ENCODE measurements at regions not wholly inside any gene's neighbourhood (a gene's known extent, or its start where the extent isn't known, plus 50 kb on each side); places are given as distances from the start of the nearest gene placed in this dataset.

GRCh38 chr11:16607675-16608644, 130.5 kb upstream of the C11orf58 start:
- Histone ChIP-seq H3K4me1 (no peaks in the 10 kb centered on the region), H3K9me3 (no peaks in the 10 kb centered on the region), H3K4me3 (ENCODE audit: low read depth, low read length) (peak overlapping the region; percentile 54), H3K27me3 (peaks cover 79% of the 10 kb centered on the region), H3K36me3 (no peaks in the 10 kb centered on the region)
- DNase-seq: no peak
- TF ChIP-seq CTCF (IDR thresholded peaks at IDR 0.05; ENCODE audit: low read depth, low read length): no peak

- Histone ChIP-seq H3K36me3 (no peaks in the 10 kb centered on the region), H3K4me1 (no peaks in the 10 kb centered on the region), H3K27me3 (peaks cover 72% of the 10 kb centered on the region), H3K4me3 (ENCODE audit: low read depth, low read length) (peak overlapping the region; percentile 54), H3K9me3 (no peaks in the 10 kb centered on the region)
- TF ChIP-seq CTCF (IDR thresholded peaks at IDR 0.05; ENCODE audit: low read depth, low read length): no peak
- no peak for DNase-seq
Measured at GRCh38 chr11:16606784-16607674, 131.4 kb upstream of the C11orf58 start.

- H3K27me3 ChIP-seq: peaks cover 63% of the 10 kb centered on the region
- no peaks in the 10 kb centered on the region for H3K9me3 ChIP-seq
- TF ChIP-seq CTCF (IDR thresholded peaks at IDR 0.05; ENCODE audit: low read depth, low read length): peak; percentile 80
- peak; percentile 74 for DNase-seq
- no peaks in the 10 kb centered on the region for H3K4me1 ChIP-seq
- no peaks in the 10 kb centered on the region for H3K36me3 ChIP-seq
- peak overlapping the region; percentile 54 for H3K4me3 ChIP-seq (ENCODE audit: low read depth, low read length)
Measured at GRCh38 chr11:16605894-16606783, 132.3 kb upstream of the C11orf58 start.

- Histone ChIP-seq H3K27me3 (peaks cover 56% of the 10 kb centered on the region), H3K4me3 (ENCODE audit: low read depth, low read length) (peak overlapping the region; percentile 54)
Measured at GRCh38 chr11:16605389-16605893, 133.0 kb upstream of the C11orf58 start.

More at GRCh38 chr11:16605389-16605893, 133.0 kb upstream of the C11orf58 start:
- no peaks in the 10 kb centered on the region for H3K36me3 ChIP-seq
- TF ChIP-seq CTCF (IDR thresholded peaks at IDR 0.05; ENCODE audit: low read depth, low read length): no peak
- no peaks in the 10 kb centered on the region for H3K9me3 ChIP-seq
- DNase-seq: no peak
- H3K4me1 ChIP-seq: no peaks in the 10 kb centered on the region
